ENCODE measurements at regions not wholly inside any gene's neighbourhood (a gene's known extent, or its start where the extent isn't known, plus 50 kb on each side); places are given as distances from the start of the nearest gene placed in this dataset.

DNA sequence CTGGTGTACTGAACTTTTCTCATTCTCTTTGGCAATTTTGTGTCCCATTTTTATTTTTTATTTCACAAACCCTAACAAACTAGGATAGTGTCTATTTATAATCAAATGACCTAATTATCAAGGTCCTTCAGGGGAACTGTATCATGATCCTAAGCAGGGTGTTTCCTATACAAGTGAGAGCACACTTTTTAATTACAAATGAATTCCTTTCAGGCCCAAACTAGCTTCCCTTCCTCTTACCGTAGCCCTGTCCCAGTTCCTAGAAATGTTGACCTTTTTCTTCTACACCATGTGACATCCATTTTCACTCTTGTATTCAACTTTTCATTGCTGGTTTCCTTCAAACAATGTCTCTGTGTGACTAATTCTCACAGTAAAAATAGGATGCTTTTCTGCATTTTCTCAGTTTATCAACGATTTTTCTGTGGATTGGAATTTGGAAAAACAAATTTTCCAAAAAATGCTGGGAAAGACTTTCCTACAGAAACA lies 411.4 kb downstream of the CCDC91 start:
- DNase-seq = no peak

DNA sequence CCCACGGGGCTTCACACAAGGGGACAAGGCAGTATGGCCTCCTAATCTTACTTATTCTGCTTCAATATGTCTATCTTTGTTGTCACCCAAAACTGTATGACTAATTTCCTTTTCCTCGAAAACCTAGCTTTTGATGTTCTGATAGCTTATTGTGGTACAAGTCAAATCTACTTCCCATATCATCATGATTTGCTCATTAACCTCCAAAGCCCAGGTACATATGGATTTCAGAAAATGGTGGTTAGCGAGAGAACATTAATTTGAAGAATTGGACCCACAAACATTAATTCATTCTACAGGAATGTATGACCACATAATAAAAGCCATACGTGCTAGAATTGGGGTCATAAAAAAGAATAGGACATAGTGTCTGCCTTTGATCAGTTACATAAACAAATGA lies 412.5 kb downstream of the CCDC91 start:
- no peak for DNase-seq

DNA sequence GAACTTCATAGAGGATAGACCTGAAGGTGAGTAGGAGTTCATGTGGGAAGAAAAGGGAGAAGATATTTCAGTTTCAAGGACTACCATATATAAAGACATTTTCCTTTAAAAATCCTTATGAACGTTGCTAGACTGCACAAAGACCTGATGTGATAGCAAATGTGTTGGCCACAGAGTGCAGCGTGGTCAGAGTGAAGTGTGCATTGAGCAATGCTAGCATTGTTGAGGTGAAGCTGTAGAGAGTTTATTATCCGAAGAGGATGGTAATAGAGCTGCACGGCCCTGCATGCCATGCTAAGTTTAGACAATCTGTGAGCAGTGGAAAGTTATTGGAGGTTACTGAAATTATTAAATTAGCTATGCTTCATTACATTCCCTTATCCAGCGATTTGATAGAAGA lies 413.0 kb downstream of the CCDC91 start:
- DNase-seq = no peak

DNA sequence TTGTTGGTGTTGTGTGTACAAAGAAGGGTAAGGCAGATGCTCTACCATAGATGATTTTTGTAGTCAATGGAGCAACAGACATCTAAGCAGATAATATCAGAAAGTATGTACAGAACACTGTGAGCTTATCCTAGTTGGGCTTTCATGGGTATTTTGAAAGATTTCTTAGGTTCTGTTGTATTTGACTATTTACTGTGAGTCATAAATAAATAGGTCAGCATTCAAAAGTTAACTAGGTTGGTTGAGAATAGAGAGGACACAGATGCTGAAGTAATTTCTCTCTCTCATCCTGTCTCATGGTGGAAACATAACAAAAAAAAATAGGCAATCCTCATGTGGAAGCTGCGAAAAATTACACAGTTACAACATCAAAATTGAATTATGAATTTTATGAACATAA lies 413.5 kb downstream of the CCDC91 start:
- DNase-seq = no peak

DNA sequence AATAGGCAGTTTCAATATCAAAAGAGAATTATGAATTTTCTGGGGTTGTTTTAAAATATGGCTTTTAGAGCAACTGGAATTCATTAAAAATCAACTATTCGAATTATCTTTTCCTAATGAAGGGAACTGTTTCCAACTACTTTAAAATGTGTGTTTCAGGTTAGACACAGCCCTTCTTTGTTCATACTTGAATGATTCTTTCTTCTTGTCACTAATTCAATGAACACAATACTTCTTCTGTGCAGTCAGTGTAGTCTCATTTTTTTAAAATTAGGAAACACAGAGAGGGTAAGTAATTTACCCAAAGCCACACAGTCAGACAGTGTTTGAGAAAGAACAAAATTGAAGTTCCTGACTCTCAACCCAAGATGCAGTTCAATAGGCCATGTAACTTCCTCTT lies 414.0 kb downstream of the CCDC91 start:
- DNase-seq = no peak

DNA sequence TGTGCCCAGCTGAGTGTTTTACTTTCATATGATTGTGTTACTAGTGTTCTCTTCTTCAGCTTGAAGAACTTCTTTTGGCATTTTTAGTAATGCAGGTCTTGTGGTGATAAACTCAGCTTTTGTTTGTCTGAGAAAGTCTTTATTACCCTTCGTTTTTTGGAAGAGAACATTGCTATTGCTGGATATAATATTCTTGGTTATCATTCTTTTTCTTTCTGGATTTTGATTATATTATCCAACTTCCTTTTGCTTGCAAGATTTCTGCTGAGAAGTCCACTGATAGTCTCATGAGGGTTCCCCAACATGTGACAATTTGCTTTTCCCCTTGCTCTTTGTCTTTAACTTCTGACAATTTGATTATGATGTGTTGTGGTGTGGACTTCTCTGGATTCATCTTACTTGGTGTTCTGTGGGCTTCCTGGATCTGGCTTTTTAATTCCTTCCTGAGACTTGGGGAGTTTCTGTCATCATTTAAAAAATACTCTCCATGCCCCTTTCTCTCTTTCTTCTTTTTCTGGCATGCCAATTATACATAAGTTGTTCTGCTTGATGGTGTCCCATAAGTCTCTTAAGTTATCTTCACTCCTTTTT lies 416.8 kb downstream of the CCDC91 start:
- DNase-seq = no peak

DNA sequence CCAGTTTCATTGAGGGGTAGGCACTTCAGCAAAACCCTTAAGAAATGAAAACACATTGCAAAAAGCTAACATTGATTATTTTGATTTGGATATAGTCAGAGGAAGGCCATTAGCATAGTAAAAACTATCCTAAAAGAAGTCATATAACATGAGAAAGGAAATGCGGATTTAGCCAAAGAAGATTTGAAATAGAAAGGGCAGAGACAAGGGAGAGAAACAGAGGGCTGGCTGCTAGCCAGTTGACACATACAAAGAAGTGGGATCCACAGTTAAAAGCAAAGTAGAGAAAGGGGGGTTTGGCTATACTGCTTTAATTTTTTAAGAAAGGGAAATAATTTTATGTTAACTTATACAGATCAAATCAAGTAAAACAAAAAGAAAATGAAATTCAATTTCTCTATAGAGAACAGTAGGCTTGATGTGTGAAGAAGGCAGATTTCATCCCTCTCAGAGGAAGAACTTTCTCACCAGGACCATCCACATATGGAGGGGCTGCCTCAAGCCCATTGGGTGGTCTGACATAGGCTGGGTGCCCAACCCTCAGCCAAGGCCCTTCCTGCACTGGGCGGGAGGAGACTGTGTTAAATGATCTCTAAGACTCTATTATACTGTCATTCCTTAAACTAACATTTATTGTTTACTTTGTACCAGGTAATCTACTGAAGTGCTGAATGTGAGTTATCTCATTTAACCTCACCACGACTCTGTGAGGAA lies 420.3 kb downstream of the CCDC91 start:
- no peak for DNase-seq

DNA sequence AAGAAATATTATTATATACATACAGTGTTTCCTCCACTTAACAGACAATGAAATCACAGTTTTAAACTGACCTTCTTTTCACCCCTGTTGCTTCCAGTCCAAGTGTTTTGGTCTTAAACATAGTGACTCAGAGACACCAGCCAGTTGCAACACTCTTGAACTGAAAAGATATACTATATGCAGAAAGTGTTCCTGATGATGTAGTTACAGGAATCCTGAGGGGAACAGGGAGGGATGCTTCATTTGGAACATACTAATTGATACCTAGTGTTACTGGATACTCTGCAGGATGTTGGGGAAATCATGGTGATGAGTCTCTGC lies 420.8 kb downstream of the CCDC91 start:
- no peak for DNase-seq

DNA sequence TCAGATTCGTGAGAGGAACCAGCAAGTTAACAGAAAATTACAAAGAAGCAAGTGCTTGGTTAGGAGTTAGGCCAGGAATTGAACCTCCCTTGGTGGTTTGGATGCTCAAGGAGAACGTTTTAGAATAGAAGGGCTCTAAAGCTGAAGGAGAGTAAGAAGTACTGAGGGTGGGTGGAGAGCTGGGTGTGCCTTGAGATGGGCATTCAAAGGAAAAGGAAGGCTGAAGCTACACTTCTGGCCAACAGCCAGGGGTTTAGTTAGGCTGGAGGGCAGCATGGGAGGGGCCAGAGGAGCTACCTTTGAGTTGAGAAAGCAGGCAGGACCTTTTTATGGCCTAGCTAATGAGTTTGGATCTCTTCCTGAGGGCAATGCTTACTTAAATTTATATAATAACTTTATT lies 421.2 kb downstream of the CCDC91 start:
- DNase-seq = no peak

DNA sequence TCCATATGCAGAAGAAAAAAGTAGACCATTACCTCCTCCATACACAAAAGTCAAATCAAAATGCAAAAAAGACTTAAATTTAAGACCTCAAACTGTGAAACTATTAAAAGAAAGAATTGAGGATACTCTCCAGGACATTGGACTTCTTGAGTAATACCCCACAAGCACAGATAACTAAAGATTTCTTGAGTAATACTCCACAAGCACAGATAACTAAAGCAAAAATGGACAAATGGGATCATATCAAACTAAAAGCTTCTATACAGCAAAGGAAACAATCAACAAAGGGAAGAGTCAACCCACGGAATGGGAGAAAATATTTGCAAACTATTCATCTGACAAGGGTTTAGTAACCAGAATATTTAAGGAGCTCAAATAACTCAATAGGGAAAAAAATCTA lies 427.9 kb downstream of the CCDC91 start:
- no peak for DNase-seq

DNA sequence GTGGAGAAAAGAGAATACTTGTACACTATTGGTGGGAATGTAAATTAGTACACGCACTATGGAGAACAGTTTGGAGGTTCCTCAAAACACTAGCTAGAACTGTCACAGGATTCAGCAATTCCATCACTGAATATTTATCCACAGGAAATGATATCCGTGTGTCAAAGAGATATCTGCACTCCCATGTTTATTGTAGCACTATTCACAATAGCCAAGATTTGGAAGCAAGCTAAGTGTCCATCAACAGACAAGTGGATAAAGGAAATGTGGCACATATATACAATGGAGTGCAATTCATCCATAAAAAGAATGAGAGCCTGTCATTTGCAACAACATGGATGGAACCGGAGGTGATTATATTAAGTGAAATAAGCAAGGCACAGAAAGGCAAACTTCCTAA lies 428.5 kb downstream of the CCDC91 start:
- DNase-seq = no peak

DNA sequence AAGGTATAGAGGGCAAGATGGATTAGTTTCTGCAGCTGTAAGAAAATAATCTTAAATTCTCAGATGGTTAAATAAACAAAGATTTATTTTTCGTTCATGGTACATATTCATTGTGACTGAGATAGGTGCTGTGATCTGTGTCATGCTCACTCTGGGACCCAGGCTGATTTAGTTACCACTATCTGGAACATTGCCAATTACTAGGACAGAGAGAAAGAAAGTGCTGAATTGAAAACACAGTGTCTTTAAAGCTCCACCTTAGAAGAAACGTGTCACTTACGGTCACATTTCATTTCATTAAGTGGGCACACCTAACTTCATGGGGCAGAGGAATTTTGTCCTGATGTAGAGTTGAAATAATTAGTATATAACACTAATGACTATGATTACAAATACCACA lies 430.0 kb downstream of the CCDC91 start:
- no peak for DNase-seq

DNA sequence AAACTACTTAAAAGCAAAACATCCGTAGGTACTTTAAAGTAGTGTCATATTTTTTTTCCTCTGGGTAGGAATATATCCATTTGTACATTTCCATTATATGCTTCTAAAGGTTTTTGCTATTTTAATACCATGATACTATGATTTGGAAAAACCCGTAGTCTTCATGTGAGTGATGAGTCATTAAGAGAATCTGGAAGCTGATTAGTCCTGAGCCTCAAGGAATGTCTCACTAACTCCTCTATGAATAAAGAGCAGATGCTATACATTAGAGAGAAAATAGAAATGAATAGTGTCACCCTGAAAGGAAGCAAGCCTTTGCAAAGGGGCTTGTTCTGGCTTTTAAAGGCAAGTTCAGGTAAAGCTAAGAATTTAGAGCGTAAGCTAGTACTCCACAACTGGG lies 432.1 kb downstream of the CCDC91 start:
- DNase-seq = no peak

DNA sequence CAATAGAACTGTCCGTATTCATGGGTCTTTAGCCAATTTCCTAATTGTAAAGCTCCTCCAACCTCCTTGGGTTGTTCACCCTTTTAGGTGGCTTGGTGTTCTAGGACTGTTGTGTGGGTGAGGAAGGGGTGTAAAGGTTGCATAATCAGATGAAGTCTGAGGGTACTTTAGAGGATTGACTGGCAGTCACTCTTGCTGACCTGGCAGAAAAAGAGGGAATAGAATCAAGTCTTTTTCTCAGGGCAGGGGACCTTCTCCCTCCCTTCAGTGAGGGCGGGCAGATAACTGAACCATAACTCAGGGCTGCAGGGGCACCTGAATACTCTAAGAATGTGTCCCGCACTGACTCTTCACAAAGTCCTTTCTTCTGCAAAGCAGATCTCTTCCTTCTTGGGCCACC lies 436.2 kb downstream of the CCDC91 start:
- DNase-seq = no peak

DNA sequence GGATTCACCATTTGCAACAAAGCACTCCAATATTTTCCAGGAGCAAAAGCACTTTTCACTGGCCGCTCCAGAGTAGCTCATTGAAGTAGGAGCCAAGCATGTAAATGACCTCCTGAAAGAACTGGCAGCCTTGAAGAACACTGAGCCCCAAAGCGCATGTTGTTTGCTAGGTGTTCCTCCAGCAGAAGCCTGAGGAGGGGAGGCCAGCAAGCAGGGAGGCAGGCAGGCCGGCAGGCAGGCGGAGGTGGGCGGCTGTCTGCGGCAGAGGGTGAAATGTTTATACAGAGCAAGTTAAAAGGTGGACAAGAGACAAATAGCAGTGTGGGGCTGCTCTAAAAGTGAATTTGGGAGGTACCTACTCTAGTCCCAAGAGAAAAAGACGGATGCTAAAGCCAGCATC lies 439.4 kb downstream of the CCDC91 start:
- no peak for DNase-seq

DNA sequence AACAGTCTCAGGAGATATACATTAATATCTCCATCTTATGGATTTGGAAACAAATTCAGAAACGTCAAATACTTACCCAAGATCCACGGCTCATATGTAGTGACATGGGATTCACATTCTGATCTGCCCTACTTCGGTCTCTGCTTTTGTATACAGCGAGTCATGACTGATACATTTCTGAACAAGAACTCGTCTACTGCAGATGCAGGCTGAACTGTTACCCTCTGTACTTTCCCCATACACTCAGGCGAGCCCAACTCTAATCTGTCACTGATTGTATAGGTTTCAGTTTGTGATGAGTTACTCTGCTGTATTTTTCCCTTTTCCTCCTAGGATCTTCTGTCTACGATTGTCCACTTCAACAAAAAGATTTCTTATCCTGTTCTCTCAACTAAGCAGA lies 441.6 kb downstream of the CCDC91 start:
- no peak for DNase-seq

DNA sequence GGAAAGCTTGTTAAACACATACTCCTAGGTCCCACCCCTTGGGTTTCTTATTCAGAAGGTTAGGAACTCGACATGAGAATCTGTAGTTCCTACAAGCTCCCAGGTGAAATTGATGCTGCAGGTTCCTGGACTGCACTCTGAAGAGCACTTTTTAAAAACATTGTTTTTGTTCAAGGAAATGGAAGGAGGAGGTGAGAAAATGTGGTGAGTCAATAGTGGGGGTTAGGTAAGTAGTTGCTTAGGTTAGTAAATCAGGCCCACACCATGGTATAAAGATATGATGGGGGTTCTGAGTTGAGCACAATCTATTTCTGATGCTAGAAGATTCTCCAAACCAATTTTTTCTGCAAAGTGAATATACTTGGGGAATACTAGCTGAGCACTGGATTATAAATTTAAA lies 450.3 kb downstream of the CCDC91 start:
- DNase-seq = no peak

DNA sequence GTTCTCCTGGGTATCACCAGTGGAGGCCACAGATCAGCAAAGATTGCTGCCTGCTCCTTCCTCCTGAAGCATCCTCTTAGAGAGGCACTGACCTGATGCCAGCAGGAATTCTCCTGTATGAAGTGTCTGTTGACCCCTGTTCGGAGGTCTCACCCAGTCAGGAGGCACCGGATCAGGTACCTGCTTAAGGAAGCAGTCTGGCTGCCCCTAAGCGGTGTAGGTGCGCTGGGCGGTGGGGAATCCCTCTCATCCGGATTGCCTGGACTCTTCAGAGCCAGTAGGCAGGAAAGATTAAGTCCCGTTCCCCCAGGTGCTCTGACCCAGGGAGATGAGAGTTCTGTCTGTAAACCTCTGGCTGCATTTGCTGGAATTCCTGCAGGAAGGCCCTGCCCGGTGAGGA lies 455.2 kb downstream of the CCDC91 start:
- no peak for DNase-seq

DNA sequence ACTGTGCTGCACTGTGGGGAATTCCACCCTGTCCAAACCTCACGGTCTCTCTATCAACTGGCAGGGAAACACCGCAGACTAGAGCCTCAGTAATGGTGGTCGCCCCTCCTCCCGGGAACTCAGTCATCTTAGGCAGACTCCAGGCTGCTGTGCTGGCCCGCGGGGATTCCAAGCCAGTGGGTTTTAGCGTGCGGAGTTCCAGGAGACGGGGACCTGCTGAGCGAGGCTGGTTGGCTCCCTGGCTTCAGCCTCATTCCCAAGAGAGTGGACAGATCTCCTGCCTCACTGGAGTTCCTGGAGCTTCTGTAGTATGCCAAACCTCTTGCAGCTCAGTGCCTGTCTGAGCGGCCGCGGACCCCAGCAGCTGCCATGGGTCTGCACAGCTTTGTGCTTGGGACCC lies 455.6 kb downstream of the CCDC91 start:
- no peak for DNase-seq

DNA sequence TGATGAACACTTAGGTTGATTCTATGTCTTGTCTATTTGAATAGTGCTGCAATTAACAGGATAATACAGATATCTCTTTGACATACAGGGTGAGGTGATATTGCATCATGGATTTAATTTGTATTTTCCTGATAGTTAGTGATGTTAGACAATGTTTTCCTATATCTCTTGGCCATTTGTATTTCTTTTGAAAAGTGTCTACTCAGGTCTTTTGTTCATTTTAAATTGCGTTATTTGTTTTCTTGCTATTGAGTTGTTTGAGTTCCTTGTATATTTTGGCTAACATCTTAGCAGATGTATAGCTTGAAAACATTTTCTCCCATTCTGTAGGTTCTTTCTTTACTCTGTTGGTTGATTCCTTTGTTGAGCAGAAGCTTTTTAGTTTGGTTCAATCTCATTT lies 460.6 kb downstream of the CCDC91 start:
- no peak for DNase-seq

DNA sequence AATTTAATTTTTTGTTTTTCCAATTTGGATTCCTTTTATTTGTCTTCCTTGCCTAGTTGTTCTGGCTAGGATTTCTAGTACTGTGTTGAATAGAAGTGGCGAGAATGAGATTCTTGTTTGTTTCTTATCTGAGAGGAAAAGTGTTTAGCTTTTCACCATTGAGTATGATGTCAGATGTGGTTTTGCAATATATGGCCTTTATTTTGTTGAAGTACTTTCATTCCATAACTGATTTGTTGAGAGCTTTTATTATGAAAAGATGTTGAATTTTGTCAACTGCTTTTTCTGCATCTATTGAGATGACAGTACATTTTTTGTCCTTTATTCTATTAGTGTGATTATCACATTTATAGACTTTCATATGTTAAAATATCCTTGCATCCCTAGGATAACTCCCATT lies 462.0 kb downstream of the CCDC91 start:
- DNase-seq = no peak

DNA sequence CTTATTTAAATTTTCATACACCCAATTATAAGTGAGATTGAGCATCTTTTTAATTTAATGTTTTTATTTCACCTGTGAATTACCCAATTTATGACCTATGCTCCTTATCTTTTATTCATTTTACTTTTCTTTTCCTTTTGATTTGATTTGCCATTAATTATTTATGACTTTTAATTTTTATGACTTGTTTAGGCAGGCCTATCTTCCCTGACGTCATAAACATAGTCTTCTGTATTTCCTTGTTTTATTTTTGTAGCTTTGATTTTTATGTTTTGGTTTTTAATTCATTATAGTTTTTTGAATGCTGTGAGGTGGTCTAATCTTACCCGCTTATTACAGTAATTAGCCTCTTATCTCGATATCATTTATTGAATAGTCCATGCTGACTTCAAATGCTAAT lies 467.1 kb upstream of the FAR2 start:
- no peak for DNase-seq

DNA sequence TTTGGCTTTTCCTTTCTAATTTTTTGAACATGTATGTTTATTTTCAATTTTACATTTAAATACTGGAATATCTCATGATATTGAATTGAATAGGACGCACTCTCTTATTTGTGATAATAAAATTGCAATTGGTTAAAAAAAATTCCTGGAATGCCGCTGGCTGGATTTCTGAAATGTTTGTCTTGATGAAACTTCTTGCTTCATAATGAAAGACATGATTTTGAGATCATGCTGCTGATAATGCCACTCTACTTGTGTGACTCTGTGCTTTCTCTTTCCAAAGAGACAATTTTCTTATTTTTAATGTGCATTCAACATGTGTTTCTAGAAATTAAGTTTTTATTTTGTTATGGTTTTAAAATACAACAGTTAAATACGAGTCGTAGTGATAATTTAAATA lies 465.7 kb upstream of the FAR2 start:
- no peak for DNase-seq

DNA sequence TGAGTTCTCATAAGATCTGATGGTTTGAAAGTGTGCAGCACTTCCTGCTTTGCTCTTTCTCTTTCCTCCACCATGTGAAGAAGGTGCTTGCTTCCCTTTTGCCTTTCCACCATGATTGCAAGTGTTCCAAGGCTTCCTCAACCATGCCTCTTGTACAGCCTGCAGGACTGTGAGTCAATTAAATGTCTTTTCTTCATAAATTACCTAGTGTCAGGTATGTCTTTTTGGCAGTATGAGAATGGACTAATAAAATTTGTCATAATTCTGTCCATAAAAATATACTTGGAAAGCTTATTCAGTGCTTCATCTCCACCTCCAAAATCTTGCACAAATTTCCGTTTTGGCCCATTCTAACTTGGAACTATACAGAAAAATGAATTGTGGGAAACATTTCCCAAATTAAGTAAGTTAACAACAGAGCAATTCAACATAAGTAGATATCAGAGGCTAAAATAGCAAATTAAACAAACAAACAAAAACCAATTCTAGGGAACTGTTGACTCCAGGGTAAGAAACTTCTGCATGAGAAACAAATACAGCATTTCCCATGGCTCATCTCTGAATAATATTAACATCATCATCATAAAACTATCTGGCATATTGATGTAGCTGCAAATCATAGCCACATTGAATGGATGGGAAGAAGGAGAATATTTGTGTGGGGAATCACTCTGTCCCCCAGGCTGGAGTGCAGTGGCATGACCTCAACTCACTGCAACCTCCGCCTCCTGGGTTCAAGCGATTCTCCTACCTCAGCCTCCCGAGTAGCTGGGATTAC lies 459.5 kb upstream of the FAR2 start:
- DNase-seq = no peak

All from DMS 273 treated with DMSO at 0.1 percent for 48 hours (cell line).